ENCODE measurements at regions not wholly inside any gene's neighbourhood (a gene's known extent, or its start where the extent isn't known, plus 50 kb on each side); places are given as distances from the start of the nearest gene placed in this dataset.

DNA sequence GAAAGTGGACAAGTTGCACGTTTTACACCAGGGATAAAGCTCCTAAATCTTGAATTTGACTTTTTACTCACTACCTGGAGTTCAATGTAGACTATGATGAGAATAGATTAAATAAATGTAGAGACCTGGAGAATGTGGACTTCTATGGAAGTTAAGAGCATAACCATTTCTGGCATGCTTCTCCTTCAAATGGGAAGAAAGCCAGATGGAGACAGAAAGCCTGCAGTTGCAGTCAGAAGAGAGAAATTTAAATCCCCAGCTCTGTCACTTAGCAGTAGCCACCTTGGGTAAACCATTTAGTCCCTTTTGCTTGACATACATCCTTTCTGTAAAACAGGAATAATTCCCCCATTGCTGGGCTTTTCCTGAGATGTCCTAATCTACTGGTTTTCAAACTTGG, 355.3 kb upstream of the AUTS2 start:
- no peak for TF ChIP-seq POLR2A (IDR thresholded peaks at IDR 0.05)
- TF ChIP-seq, protein P1, sequence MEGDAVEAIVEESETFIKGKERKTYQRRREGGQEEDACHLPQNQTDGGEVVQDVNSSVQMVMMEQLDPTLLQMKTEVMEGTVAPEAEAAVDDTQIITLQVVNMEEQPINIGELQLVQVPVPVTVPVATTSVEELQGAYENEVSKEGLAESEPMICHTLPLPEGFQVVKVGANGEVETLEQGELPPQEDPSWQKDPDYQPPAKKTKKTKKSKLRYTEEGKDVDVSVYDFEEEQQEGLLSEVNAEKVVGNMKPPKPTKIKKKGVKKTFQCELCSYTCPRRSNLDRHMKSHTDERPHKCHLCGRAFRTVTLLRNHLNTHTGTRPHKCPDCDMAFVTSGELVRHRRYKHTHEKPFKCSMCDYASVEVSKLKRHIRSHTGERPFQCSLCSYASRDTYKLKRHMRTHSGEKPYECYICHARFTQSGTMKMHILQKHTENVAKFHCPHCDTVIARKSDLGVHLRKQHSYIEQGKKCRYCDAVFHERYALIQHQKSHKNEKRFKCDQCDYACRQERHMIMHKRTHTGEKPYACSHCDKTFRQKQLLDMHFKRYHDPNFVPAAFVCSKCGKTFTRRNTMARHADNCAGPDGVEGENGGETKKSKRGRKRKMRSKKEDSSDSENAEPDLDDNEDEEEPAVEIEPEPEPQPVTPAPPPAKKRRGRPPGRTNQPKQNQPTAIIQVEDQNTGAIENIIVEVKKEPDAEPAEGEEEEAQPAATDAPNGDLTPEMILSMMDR (IDR thresholded peaks at IDR 0.05), result no peak
